ENCODE measurements at regions not wholly inside any gene's neighbourhood (a gene's known extent, or its start where the extent isn't known, plus 50 kb on each side); places are given as distances from the start of the nearest gene placed in this dataset.

GRCh38 chr7:41156268-41156667 lies 546.6 kb downstream of the INHBA start:
- no peaks in the 10 kb centered on the region for H3K36me3 ChIP-seq
- 60% methylated on average over 2 of the region's 2 CpGs for WGBS (ENCODE audit: insufficient coverage, low coverage, low lambda C conversion rate, missing lambda C conversion rate)
- TF ChIP-seq POLR2A (IDR thresholded peaks at IDR 0.05) = no peak
- no peak for TF ChIP-seq CTCF (IDR thresholded peaks at IDR 0.05)
- H3K27me3 ChIP-seq = no peaks in the 10 kb centered on the region
- DNase-seq (no peak), ATAC-seq (no peak)
- intact Hi-C loops (cut with DNase I) = no loop called here
- H3K9me3 ChIP-seq = no peaks in the 10 kb centered on the region
- H3K4me3 ChIP-seq = no peak overlapping the region
- no peaks in the 10 kb centered on the region for H3K4me1 ChIP-seq
- no peak overlapping the region for H3K27ac ChIP-seq

- intact Hi-C loops (cut with DNase I) = no loop called here
These were observed 549.6 kb downstream of the INHBA start for GRCh38 chr7:41153268-41153667.

GRCh38 chr7:41152179-41152678 lies 550.7 kb downstream of the INHBA start:
- intact Hi-C loops (cut with DNase I) = no loop called here
- Histone ChIP-seq H3K36me3 (no peaks in the 10 kb centered on the region), H3K27ac (no peak overlapping the region), H3K27me3 (no peaks in the 10 kb centered on the region), H3K4me3 (no peak overlapping the region), H3K9me3 (no peaks in the 10 kb centered on the region), H3K4me1 (no peaks in the 10 kb centered on the region)
- 69% methylated on average over 4 of the region's 4 CpGs for WGBS (ENCODE audit: insufficient coverage, low coverage, low lambda C conversion rate, missing lambda C conversion rate)
- TF ChIP-seq CTCF (IDR thresholded peaks at IDR 0.05) = no peak
- TF ChIP-seq POLR2A (IDR thresholded peaks at IDR 0.05) = no peak
- no peak for DNase-seq
- no peak for ATAC-seq

More at GRCh38 chr7:41153268-41153667, 549.6 kb downstream of the INHBA start:
- Histone ChIP-seq H3K9me3 (no peaks in the 10 kb centered on the region), H3K4me1 (no peaks in the 10 kb centered on the region), H3K27ac (no peak overlapping the region), H3K4me3 (no peak overlapping the region), H3K36me3 (no peaks in the 10 kb centered on the region), H3K27me3 (no peaks in the 10 kb centered on the region)
- TF ChIP-seq CTCF (IDR thresholded peaks at IDR 0.05) (no peak), POLR2A (IDR thresholded peaks at IDR 0.05) (no peak)
- ATAC-seq (no peak), DNase-seq (no peak)

- Histone ChIP-seq H3K27ac (no peak overlapping the region), H3K4me3 (no peak overlapping the region), H3K27me3 (no peaks in the 10 kb centered on the region), H3K9me3 (no peaks in the 10 kb centered on the region), H3K36me3 (no peaks in the 10 kb centered on the region), H3K4me1 (no peaks in the 10 kb centered on the region)
- DNase-seq = peak in 2 of 3 donors; percentile 14 to 45
- ATAC-seq = peak in 1 of 4 donors; percentile 30
- WGBS (ENCODE audit: insufficient coverage, low coverage, low lambda C conversion rate, missing lambda C conversion rate) = 79% methylated on average over 5 of the region's 16 CpGs
- intact Hi-C loops (cut with DNase I) = no loop called here
- TF ChIP-seq CTCF (IDR thresholded peaks at IDR 0.05) (no peak), POLR2A (IDR thresholded peaks at IDR 0.05) (no peak)
These were observed 553.3 kb downstream of the INHBA start for GRCh38 chr7:41149576-41149975.

GRCh38 chr7:41148521-41148951 lies 554.4 kb downstream of the INHBA start:
- intact Hi-C loops (cut with DNase I) = no loop called here
- H3K27me3 ChIP-seq = no peaks in the 10 kb centered on the region
- H3K4me3 ChIP-seq = no peak overlapping the region
- no peak for DNase-seq
- H3K9me3 ChIP-seq = no peaks in the 10 kb centered on the region
- H3K27ac ChIP-seq = no peak overlapping the region
- TF ChIP-seq CTCF (IDR thresholded peaks at IDR 0.05) (no peak), POLR2A (IDR thresholded peaks at IDR 0.05) (no peak)
- 17% methylated on average over 1 of the region's 1 CpG for WGBS (ENCODE audit: insufficient coverage, low coverage, low lambda C conversion rate, missing lambda C conversion rate)
- peak in 2 of 4 donors; percentile 52 to 83 for ATAC-seq
- H3K4me1 ChIP-seq = no peaks in the 10 kb centered on the region
- H3K36me3 ChIP-seq = no peaks in the 10 kb centered on the region

Measured in right lobe of liver (tissue), 6 donors.